HS-27A (cell line): ENCODE measurements at regions not wholly inside any gene's neighbourhood (a gene's known extent, or its start where the extent isn't known, plus 50 kb on each side); places are given as distances from the start of the nearest gene placed in this dataset.
"Not testable (repeated sequence)": the region's sequence is repeated elsewhere in the genome, so short reads cannot be mapped to it uniquely, and the experiment has no call there.

Experiments
- DNase-seq: peaks from one replicate; pipeline ENCODE4 v3.0.0-alpha.2; 2012; ENCODE audit warnings: low read depth, missing footprints

GRCh38 chr21:20151741-20152140 lies 846.5 kb upstream of the NCAM2 start:
- no peak for DNase-seq

- DNase-seq = no peak
Observed at GRCh38 chr21:20163167-20163566, 835.0 kb upstream of the NCAM2 start.

GRCh38 chr21:20167059-20167458 lies 831.1 kb upstream of the NCAM2 start:
- DNase-seq = no peak

GRCh38 chr21:20169812-20170576 lies 828.2 kb upstream of the NCAM2 start:
- no peak for DNase-seq

GRCh38 chr21:20186186-20186585 lies 812.0 kb upstream of the NCAM2 start:
- DNase-seq = no peak

- no peak for DNase-seq
Observed at GRCh38 chr21:20187028-20187427, 811.2 kb upstream of the NCAM2 start.

- not testable (repeated sequence) for DNase-seq
Observed at GRCh38 chr21:20201323-20201722, 796.9 kb upstream of the NCAM2 start.

GRCh38 chr21:20207335-20207734 lies 790.9 kb upstream of the NCAM2 start:
- DNase-seq = no peak

- no peak for DNase-seq
Observed at GRCh38 chr21:20215959-20216358, 782.2 kb upstream of the NCAM2 start.

GRCh38 chr21:20220586-20220985 lies 777.6 kb upstream of the NCAM2 start:
- no peak for DNase-seq

- not testable (repeated sequence) for DNase-seq
Observed at GRCh38 chr21:20221981-20222380, 776.2 kb upstream of the NCAM2 start.

- DNase-seq = not testable (repeated sequence)
Observed at GRCh38 chr21:20236649-20237048, 761.6 kb upstream of the NCAM2 start.

GRCh38 chr21:20249401-20249800 lies 748.8 kb upstream of the NCAM2 start:
- no peak for DNase-seq

- no peak for DNase-seq
Observed at GRCh38 chr21:20250337-20250736, 747.9 kb upstream of the NCAM2 start.

- DNase-seq = no peak
Observed at GRCh38 chr21:20253261-20253660, 744.9 kb upstream of the NCAM2 start.

GRCh38 chr21:20254964-20255363 lies 743.2 kb upstream of the NCAM2 start:
- DNase-seq = no peak

GRCh38 chr21:20257052-20257740 lies 741.0 kb upstream of the NCAM2 start:
- DNase-seq = no peak

GRCh38 chr21:20258542-20258941 lies 739.7 kb upstream of the NCAM2 start:
- no peak for DNase-seq

- DNase-seq = no peak
Observed at GRCh38 chr21:20259031-20259867, 739.0 kb upstream of the NCAM2 start.

GRCh38 chr21:20260124-20260523 lies 738.1 kb upstream of the NCAM2 start:
- DNase-seq = no peak

GRCh38 chr21:20261364-20261763 lies 736.8 kb upstream of the NCAM2 start:
- DNase-seq = no peak

- DNase-seq = no peak
Observed at GRCh38 chr21:20265707-20266440, 732.3 kb upstream of the NCAM2 start.
